K562 (cell line): ENCODE measurements at regions not wholly inside any gene's neighbourhood (a gene's known extent, or its start where the extent isn't known, plus 50 kb on each side); places are given as distances from the start of the nearest gene placed in this dataset.

Experiments used
- ATAC-seq: fragments of 200-7000 bp; cut with Tn5 transposase; 3 replicates; pipeline ENCODE4 v1.9.1; 2020; ENCODE audit warnings: moderate library complexity
- BruUV-seq: library from RNA; stranded (reverse); fragments of 400-500 nt; replicated peaks from 2 replicates; lab custom pipeline; 2021; lab: Mats Ljungman, UMichigan
- CTCF ChIA-PET: fragments of 300-600 bp; formaldehyde crosslinking; extraction: SDS; loops from one replicate; lab custom pipeline; 2021; ENCODE audit warnings: low intra/inter-chr PET ratio; lab: Yijun Ruan, JAX
- POLR2A ChIA-PET: fragments of 300-600, 350-650 bp; sonication (Branson Sonifier 250); formaldehyde crosslinking; extraction: SDS; loops from one replicate; lab custom pipeline; 2021; ENCODE audit warnings: antibody characterized with exemption, inconsistent platforms; lab: Yijun Ruan, JAX
- DNase-seq, 4 experiments: peaks; one replicate each; pipeline versions ENCODE4 v3.0.0 to v3.0.0-alpha.2; 2011 to 2018; ENCODE audit warnings: low spot score in 3 of 4, mixed read lengths in 3 of 4; ENCODE audit errors: extremely low read depth in 1 of 4
- FAIRE-seq: peaks from 2 replicates; lab custom pipeline; 2011; peaks lifted over from hg19 to GRCh38; lab: Jason Lieb, UNC
- H2AFZ ChIP-seq: 2 replicates; pipeline ENCODE4 v1.6.0; 2011; ENCODE audit warnings: low read depth, low read length, control low read depth, inconsistent platforms
- H3K27ac ChIP-seq: fragments of 200-600 bp; 3 replicates; pipeline ENCODE4 v1.8.0; 2011; ENCODE audit warnings: low read depth, mild to moderate bottlenecking, control low read depth, inconsistent platforms, low read length, moderate library complexity, mixed read lengths; ENCODE audit errors: extremely low read depth
- H3K27me3 ChIP-seq, 2 experiments: fragments of 300-600 bp in 1 of 2; 2 replicates in 1 of 2; 3 replicates in 1 of 2; pipeline versions ENCODE4 v1.6.0 to v1.8.0; 2011; ENCODE audit warnings: inconsistent platforms in 2 of 2, low read length in 2 of 2, mild to moderate bottlenecking in 1 of 2, mixed read lengths in 1 of 2, moderate library complexity in 1 of 2; ENCODE audit not compliant: control insufficient read depth in 2 of 2, insufficient read depth in 2 of 2
- H3K36me3 ChIP-seq: fragments of 300-600 bp; 3 replicates; pipeline ENCODE4 v1.8.0; 2011; ENCODE audit warnings: mild to moderate bottlenecking, low read length, inconsistent platforms; ENCODE audit not compliant: control insufficient read depth, insufficient read depth
- H3K4me1 ChIP-seq, 2 experiments: fragments of 200-600 bp in 1 of 2; replicated peaks in 1 of 2; 2 replicates in 1 of 2; 3 replicates in 1 of 2; pipeline versions ENCODE4 v1.5.1 to v1.8.0; 2011; ENCODE audit warnings: inconsistent platforms in 2 of 2, low read length in 2 of 2, mild to moderate bottlenecking in 1 of 2, mixed read lengths in 1 of 2, moderate library complexity in 1 of 2; ENCODE audit not compliant: control insufficient read depth in 2 of 2, insufficient read depth in 2 of 2
- H3K4me2 ChIP-seq: 2 replicates; pipeline ENCODE4 v1.6.1; 2011; ENCODE audit warnings: low read length, control low read depth, inconsistent platforms, mixed read lengths; ENCODE audit not compliant: insufficient read depth
- H3K4me3 ChIP-seq: fragments of 200-600 bp; sonication (generic), shearing (Covaris generic); 2 replicates; pipeline ENCODE4 v1.5.1; 2016; ENCODE audit warnings: control low read depth, inconsistent platforms
- H3K79me2 ChIP-seq: fragments of 200-600 bp; 3 replicates; pipeline ENCODE4 v1.8.0; 2011; ENCODE audit warnings: low read length, inconsistent platforms; ENCODE audit not compliant: control insufficient read depth, insufficient read depth
- H3K9ac ChIP-seq, 2 experiments: 2 replicates each; pipeline versions ENCODE4 v1.6.0 to v1.6.1; 2011; ENCODE audit warnings: low read depth in 2 of 2, low read length in 2 of 2, control low read depth in 1 of 2, inconsistent platforms in 1 of 2, mild to moderate bottlenecking in 1 of 2, mixed read lengths in 1 of 2; ENCODE audit not compliant: insufficient read depth in 1 of 2
- H3K9me1 ChIP-seq: one replicate; pipeline ENCODE4 v1.6.0; 2011; ENCODE audit warnings: inconsistent platforms, mild to moderate bottlenecking, low read length, moderate library complexity; ENCODE audit not compliant: control insufficient read depth, insufficient read depth
- H3K9me3 ChIP-seq: replicated peaks from 2 replicates; pipeline ENCODE4 v1.5.1; 2011; ENCODE audit warnings: low read depth, low read length, inconsistent platforms; ENCODE audit not compliant: control insufficient read depth, insufficient read depth
- H4K20me1 ChIP-seq: replicated peaks from 2 replicates; pipeline ENCODE4 v1.6.1; 2011; ENCODE audit warnings: low read length, inconsistent platforms, mixed read lengths; ENCODE audit not compliant: control insufficient read depth, insufficient read depth
- AFF1 ChIP-seq, 2 experiments: fragments of 450-650 bp; IDR thresholded peaks; 2 replicates each; pipeline ENCODE4 v1.6.1; 2018; ENCODE audit warnings: mild to moderate bottlenecking in 2 of 2, low read depth in 1 of 2; ENCODE audit not compliant: partially characterized antibody in 2 of 2
- CXXC5 ChIP-seq: fragments of 250-450 bp; sonication (Bioruptor Pico); IDR thresholded peaks from 2 replicates; pipeline ENCODE4 v1.8.0; 2022; ENCODE audit warnings: inconsistent platforms, mild to moderate bottlenecking, moderate library complexity
- E2F1 ChIP-seq: sonication (generic); formaldehyde crosslinking; IDR thresholded peaks from 2 replicates; pipeline ENCODE4 v1.8.1; 2023; ENCODE audit warnings: mild to moderate bottlenecking, missing genetic modification reagents, moderate library complexity
- EP300 ChIP-seq: IDR thresholded peaks from 2 replicates; pipeline ENCODE4 v1.6.1; 2012; ENCODE audit warnings: low read length, improper control_type of control experiment
- IFI16 ChIP-seq: fragments of 250-450 bp; sonication (Bioruptor Pico); IDR thresholded peaks from 2 replicates; pipeline ENCODE4 v2.1.2; 2022; ENCODE audit warnings: mild to moderate bottlenecking, inconsistent platforms
- MCM2 ChIP-seq: fragments of 450-650 bp; IDR thresholded peaks from 2 replicates; pipeline ENCODE4 v1.6.1; 2017; ENCODE audit warnings: low read depth, mild to moderate bottlenecking
- MTA2 ChIP-seq: fragments of 450-650 bp; IDR thresholded peaks from 2 replicates; pipeline ENCODE4 v1.6.1; 2016; ENCODE audit warnings: low read depth
- NCOA1 ChIP-seq: fragments of 450-650 bp; IDR thresholded peaks from 2 replicates; pipeline ENCODE4 v1.6.1; 2016; ENCODE audit warnings: low read depth
- NCOR1 ChIP-seq: fragments of 450-650 bp; IDR thresholded peaks from 2 replicates; pipeline ENCODE4 v1.6.1; 2016; ENCODE audit warnings: mild to moderate bottlenecking, moderate library complexity
- PHF21A ChIP-seq: fragments of 450-650 bp; IDR thresholded peaks from 2 replicates; pipeline ENCODE4 v1.6.1; 2017; ENCODE audit warnings: low read depth, borderline replicate concordance
- PHF8 ChIP-seq: fragments of 200-600 bp; sonication (generic); IDR thresholded peaks from 2 replicates; pipeline ENCODE4 v1.6.1; 2012; ENCODE audit warnings: mixed run types, mild to moderate bottlenecking, inconsistent platforms, low read length, moderate library complexity, borderline replicate concordance
- ZNF449 ChIP-seq: fragments of 250-450 bp; sonication (Bioruptor Pico); IDR thresholded peaks from 2 replicates; pipeline ENCODE4 v1.8.0; 2022; ENCODE audit warnings: moderate library complexity, mild to moderate bottlenecking, inconsistent platforms
- WGBS: fragments of 100-300 bp; shearing (Covaris generic); methylation state at CpG from one replicate; pipeline ENCODE4 v1.1.6; 2016; ENCODE audit warnings: low coverage, mixed read lengths; ENCODE audit not compliant: insufficient coverage; ENCODE audit errors: missing lambda C conversion rate; 5-methylcytosine and 5-hydroxymethylcytosine counted together
- in situ Hi-C: fragments of 300-500 bp; cut with MboI; formaldehyde crosslinking; loops from 4 replicates; pipeline ENCODE4 v1.15.0; 2018; ENCODE audit warnings: inconsistent platforms, mixed read lengths
- intact Hi-C: fragments of 100-400 bp; cut with micrococcal nuclease; formaldehyde crosslinking; loops from 2 replicates; pipeline ENCODE4 v1.14.2; 2022

GRCh38 chr20:51906049-51906448 lies 103.7 kb upstream of the SALL4 start:
- WGBS, result 2% methylated on average over 6 of the region's 6 CpGs
- in situ Hi-C loops (no loop called here), intact Hi-C loops (no loop called here)
- DNase-seq (no peak), FAIRE-seq (no peak), ATAC-seq (no peak)
- no peak for TF ChIP-seq NCOR1
- TF ChIP-seq PHF8, result no peak
- TF ChIP-seq NCOA1, result no peak
- TF ChIP-seq CXXC5 (CRISPR knock-in tag), result no peak
- TF ChIP-seq EP300, result no peak
- no peak for TF ChIP-seq PHF21A
- TF ChIP-seq IFI16, result no peak
- no peak for TF ChIP-seq ZNF449 (CRISPR knock-in tag)
- TF ChIP-seq MTA2, result no peak
- no peak for TF ChIP-seq AFF1 (IDR thresholded peaks at IDR 0.05; ENCODE audit: low read depth in 1 of 2, partially characterized antibody in 2 of 2)
- no peak for TF ChIP-seq E2F1 (CRISPR knock-in tag)
- TF ChIP-seq MCM2, result no peak
- Histone ChIP-seq H3K4me1 (no peaks in the 10 kb centered on the region), H3K79me2 (no peaks in the 10 kb centered on the region), H3K4me3 (no peak overlapping the region), H3K36me3 (no peaks in the 10 kb centered on the region), H3K9me1 (no peaks in the 10 kb centered on the region), H3K9ac (no peak overlapping the region), H3K9me3 (no peaks in the 10 kb centered on the region), H4K20me1 (no peaks in the 10 kb centered on the region), H2AFZ (no peak overlapping the region), H3K4me2 (no peak overlapping the region), H3K27ac (no peak overlapping the region), H3K27me3 (peaks cover 3 to 24% of the 10 kb centered on the region in 2 experiments)
- POLR2A ChIA-PET, result no interaction called here
- CTCF ChIA-PET, result no interaction called here
- BruUV-seq, result no TSS peak
